ENCODE measurements at regions not wholly inside any gene's neighbourhood (a gene's known extent, or its start where the extent isn't known, plus 50 kb on each side); places are given as distances from the start of the nearest gene placed in this dataset.
A peak's percentile ranks its signal among the peaks of the same experiment; 100 is the strongest.

DNA sequence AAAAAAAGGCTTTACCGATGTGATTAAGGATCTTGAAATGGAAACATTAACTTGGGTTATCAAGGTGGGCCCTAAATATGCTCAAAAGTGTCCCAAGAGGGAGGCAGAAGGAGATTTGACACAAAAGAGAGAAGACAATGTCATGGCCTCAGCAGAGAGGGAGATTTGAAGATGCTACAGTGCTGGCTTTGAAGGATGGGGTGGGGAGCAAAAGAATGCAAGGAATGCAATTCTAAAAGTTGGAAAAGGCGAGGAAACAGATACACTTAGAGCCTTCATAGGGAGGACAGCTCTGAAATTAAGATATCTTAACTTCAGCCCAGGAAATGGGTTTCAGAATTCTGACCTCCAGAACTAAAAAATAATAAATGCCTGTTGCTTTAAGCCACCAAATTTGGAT, 314.5 kb upstream of the CCDC54 start:
- no peak overlapping the region for H3K4ac ChIP-seq (ENCODE audit: low read depth, low read length)
- no peak overlapping the region for H2BK12ac ChIP-seq (ENCODE audit: low read length)
- no peak overlapping the region for H4K91ac ChIP-seq (ENCODE audit: low read depth, low read length)
- H2AFZ ChIP-seq (ENCODE audit: insufficient read depth, low read length, poor library complexity), result no peak overlapping the region
- H3K27ac ChIP-seq (ENCODE audit: low read depth, low read length), result no peak overlapping the region
- H2BK5ac ChIP-seq (ENCODE audit: low read depth, low read length, poor library complexity), result no peak overlapping the region
- no peak for DNase-seq
- no peak overlapping the region for H3K4me2 ChIP-seq (ENCODE audit: low read length)
- no peak overlapping the region for H3K18ac ChIP-seq (ENCODE audit: low read length)
- H3K79me2 ChIP-seq (ENCODE audit: control insufficient read depth, insufficient read depth, low read length, poor library complexity), result no peaks in the 10 kb centered on the region
- no peak overlapping the region for H3K4me3 ChIP-seq (ENCODE audit: low read depth, low read length)
- H3K9me3 ChIP-seq (ENCODE audit: insufficient read depth, low read depth, low read length), result no peaks in the 10 kb centered on the region
- no peaks in the 10 kb centered on the region for H3K4me1 ChIP-seq (ENCODE audit: control insufficient read depth in 1 of 2, insufficient read depth in 2 of 2, low read length in 2 of 2)
- no peak overlapping the region for H3K9ac ChIP-seq (ENCODE audit: low read length)
- H3K14ac ChIP-seq (ENCODE audit: low read length), result no peak overlapping the region
- no peak overlapping the region for H4K12ac ChIP-seq (ENCODE audit: low read depth, low read length)
- H3K27me3 ChIP-seq (ENCODE audit: insufficient read depth, low read length), result no peaks in the 10 kb centered on the region
- H3K79me1 ChIP-seq (ENCODE audit: low read length), result no peaks in the 10 kb centered on the region
- WGBS (ENCODE audit: extremely low coverage, insufficient coverage, insufficient read length), result no CpG with 5 or more reads among the region's 2 CpGs
- no peaks in the 10 kb centered on the region for H3K36me3 ChIP-seq (ENCODE audit: control insufficient read depth in 1 of 2, insufficient read depth in 2 of 2, low read length in 2 of 2)
- H3K23ac ChIP-seq (ENCODE audit: low read length), result no peak overlapping the region
- no peak overlapping the region for H2BK120ac ChIP-seq (ENCODE audit: insufficient read depth, low read length, poor library complexity)
- no peak overlapping the region for H2AK5ac ChIP-seq (ENCODE audit: low read length)
- H4K8ac ChIP-seq (ENCODE audit: low read depth, low read length), result no peak overlapping the region

DNA sequence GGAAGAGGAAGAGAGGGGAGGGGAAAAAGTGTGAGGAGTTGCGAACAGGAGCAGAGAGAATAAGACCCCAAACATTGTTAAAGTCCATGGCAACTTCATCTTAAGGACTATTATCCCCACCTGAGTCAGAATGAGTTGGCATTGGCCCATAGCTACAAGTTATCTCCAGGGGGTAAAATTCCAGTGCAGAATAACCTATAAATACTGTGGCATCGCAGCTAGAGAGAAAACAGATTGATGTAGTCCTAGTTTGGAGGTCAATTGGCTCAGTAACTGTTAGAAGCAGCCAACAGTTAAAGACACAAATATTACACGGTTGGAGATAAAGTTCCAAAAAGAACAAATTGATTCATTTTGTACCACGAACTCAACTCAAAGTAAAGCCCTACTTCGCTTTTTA, 313.9 kb upstream of the CCDC54 start:
- Histone ChIP-seq H3K23ac (ENCODE audit: low read length) (no peak overlapping the region), H3K27me3 (ENCODE audit: insufficient read depth, low read length) (no peaks in the 10 kb centered on the region), H2BK120ac (ENCODE audit: insufficient read depth, low read length, poor library complexity) (no peak overlapping the region), H3K27ac (ENCODE audit: low read depth, low read length) (no peak overlapping the region), H2AFZ (ENCODE audit: insufficient read depth, low read length, poor library complexity) (no peak overlapping the region), H3K9ac (ENCODE audit: low read length) (no peak overlapping the region), H4K8ac (ENCODE audit: low read depth, low read length) (no peak overlapping the region), H3K4me3 (ENCODE audit: low read depth, low read length) (no peak overlapping the region), H3K79me1 (ENCODE audit: low read length) (no peaks in the 10 kb centered on the region), H2BK5ac (ENCODE audit: low read depth, low read length, poor library complexity) (no peak overlapping the region), H3K14ac (ENCODE audit: low read length) (no peak overlapping the region), H2AK5ac (ENCODE audit: low read length) (no peak overlapping the region), H3K4ac (ENCODE audit: low read depth, low read length) (no peak overlapping the region), H3K9me3 (ENCODE audit: insufficient read depth, low read depth, low read length) (no peaks in the 10 kb centered on the region), H3K36me3 (ENCODE audit: control insufficient read depth in 1 of 2, insufficient read depth in 2 of 2, low read length in 2 of 2) (no peaks in the 10 kb centered on the region), H3K4me2 (ENCODE audit: low read length) (no peak overlapping the region), H3K18ac (ENCODE audit: low read length) (no peak overlapping the region), H3K79me2 (ENCODE audit: control insufficient read depth, insufficient read depth, low read length, poor library complexity) (no peaks in the 10 kb centered on the region), H2BK12ac (ENCODE audit: low read length) (no peak overlapping the region), H3K4me1 (ENCODE audit: control insufficient read depth in 1 of 2, insufficient read depth in 2 of 2, low read length in 2 of 2) (no peaks in the 10 kb centered on the region), H4K12ac (ENCODE audit: low read depth, low read length) (no peak overlapping the region), H4K91ac (ENCODE audit: low read depth, low read length) (no peak overlapping the region)
- WGBS (ENCODE audit: extremely low coverage, insufficient coverage, insufficient read length), result no CpG with 5 or more reads among the region's 5 CpGs
- no peak for DNase-seq

GRCh38 chr3:107064405-107065060, 312.7 kb upstream of the CCDC54 start:
- Histone ChIP-seq H4K91ac (ENCODE audit: low read depth, low read length) (no peak overlapping the region), H4K8ac (ENCODE audit: low read depth, low read length) (no peak overlapping the region)
- no CpG with 5 or more reads among the region's 9 CpGs for WGBS (ENCODE audit: extremely low coverage, insufficient coverage, insufficient read length)

GRCh38 chr3:107065094-107065861, 312.0 kb upstream of the CCDC54 start:
- H3K9ac ChIP-seq (ENCODE audit: low read length), result no peak overlapping the region

More at GRCh38 chr3:107064405-107065060, 312.7 kb upstream of the CCDC54 start:
- Histone ChIP-seq H2AFZ (ENCODE audit: insufficient read depth, low read length, poor library complexity) (no peak overlapping the region), H2BK120ac (ENCODE audit: insufficient read depth, low read length, poor library complexity) (no peak overlapping the region), H3K27me3 (ENCODE audit: insufficient read depth, low read length) (no peaks in the 10 kb centered on the region), H3K23ac (ENCODE audit: low read length) (no peak overlapping the region), H2BK12ac (ENCODE audit: low read length) (no peak overlapping the region), H3K27ac (ENCODE audit: low read depth, low read length) (no peak overlapping the region), H3K79me2 (ENCODE audit: control insufficient read depth, insufficient read depth, low read length, poor library complexity) (no peaks in the 10 kb centered on the region), H2AK5ac (ENCODE audit: low read length) (no peak overlapping the region), H4K12ac (ENCODE audit: low read depth, low read length) (no peak overlapping the region), H3K4me2 (ENCODE audit: low read length) (no peak overlapping the region), H3K9ac (ENCODE audit: low read length) (no peak overlapping the region), H3K4me3 (ENCODE audit: low read depth, low read length) (no peak overlapping the region), H3K4me1 (ENCODE audit: control insufficient read depth in 1 of 2, insufficient read depth in 2 of 2, low read length in 2 of 2) (no peaks in the 10 kb centered on the region), H2BK5ac (ENCODE audit: low read depth, low read length, poor library complexity) (no peak overlapping the region), H3K4ac (ENCODE audit: low read depth, low read length) (no peak overlapping the region), H3K79me1 (ENCODE audit: low read length) (no peaks in the 10 kb centered on the region), H3K36me3 (ENCODE audit: control insufficient read depth in 1 of 2, insufficient read depth in 2 of 2, low read length in 2 of 2) (no peaks in the 10 kb centered on the region), H3K18ac (ENCODE audit: low read length) (no peak overlapping the region), H3K9me3 (ENCODE audit: insufficient read depth, low read depth, low read length) (no peaks in the 10 kb centered on the region), H3K14ac (ENCODE audit: low read length) (no peak overlapping the region)
- DNase-seq, result peak; percentile 66 to 93

More at GRCh38 chr3:107065094-107065861, 312.0 kb upstream of the CCDC54 start:
- H3K9me3 ChIP-seq (ENCODE audit: insufficient read depth, low read depth, low read length), result no peaks in the 10 kb centered on the region
- H3K79me1 ChIP-seq (ENCODE audit: low read length), result no peaks in the 10 kb centered on the region
- H3K36me3 ChIP-seq (ENCODE audit: control insufficient read depth in 1 of 2, insufficient read depth in 2 of 2, low read length in 2 of 2), result no peaks in the 10 kb centered on the region
- no peak overlapping the region for H2BK5ac ChIP-seq (ENCODE audit: low read depth, low read length, poor library complexity)
- no peak overlapping the region for H2AFZ ChIP-seq (ENCODE audit: insufficient read depth, low read length, poor library complexity)
- peak overlapping the region; percentile 21 for H2BK12ac ChIP-seq (ENCODE audit: low read length)
- no peak for DNase-seq
- H3K79me2 ChIP-seq (ENCODE audit: control insufficient read depth, insufficient read depth, low read length, poor library complexity), result no peaks in the 10 kb centered on the region
- H4K12ac ChIP-seq (ENCODE audit: low read depth, low read length), result no peak overlapping the region
- H4K91ac ChIP-seq (ENCODE audit: low read depth, low read length), result peak overlapping the region; percentile 55
- no peak overlapping the region for H3K4me3 ChIP-seq (ENCODE audit: low read depth, low read length)
- no peak overlapping the region for H3K23ac ChIP-seq (ENCODE audit: low read length)
- no peak overlapping the region for H2BK120ac ChIP-seq (ENCODE audit: insufficient read depth, low read length, poor library complexity)
- H3K27ac ChIP-seq (ENCODE audit: low read depth, low read length), result no peak overlapping the region
- H3K14ac ChIP-seq (ENCODE audit: low read length), result no peak overlapping the region
- H2AK5ac ChIP-seq (ENCODE audit: low read length), result peak overlapping the region; percentile 77
- no peak overlapping the region for H4K8ac ChIP-seq (ENCODE audit: low read depth, low read length)
- no peak overlapping the region for H3K18ac ChIP-seq (ENCODE audit: low read length)
- H3K4me1 ChIP-seq (ENCODE audit: control insufficient read depth in 1 of 2, insufficient read depth in 2 of 2, low read length in 2 of 2), result no peaks in the 10 kb centered on the region
- H3K27me3 ChIP-seq (ENCODE audit: insufficient read depth, low read length), result no peaks in the 10 kb centered on the region
- WGBS (ENCODE audit: extremely low coverage, insufficient coverage, insufficient read length), result no CpG with 5 or more reads among the region's 13 CpGs
- no peak overlapping the region for H3K4ac ChIP-seq (ENCODE audit: low read depth, low read length)
- H3K4me2 ChIP-seq (ENCODE audit: low read length), result no peak overlapping the region

Data from trophoblast cell (in vitro differentiated cells and primary cell).